ENCODE measurements at regions not wholly inside any gene's neighbourhood (a gene's known extent, or its start where the extent isn't known, plus 50 kb on each side); places are given as distances from the start of the nearest gene placed in this dataset.
A peak's percentile ranks its signal among the peaks of the same experiment; 100 is the strongest.

DNA sequence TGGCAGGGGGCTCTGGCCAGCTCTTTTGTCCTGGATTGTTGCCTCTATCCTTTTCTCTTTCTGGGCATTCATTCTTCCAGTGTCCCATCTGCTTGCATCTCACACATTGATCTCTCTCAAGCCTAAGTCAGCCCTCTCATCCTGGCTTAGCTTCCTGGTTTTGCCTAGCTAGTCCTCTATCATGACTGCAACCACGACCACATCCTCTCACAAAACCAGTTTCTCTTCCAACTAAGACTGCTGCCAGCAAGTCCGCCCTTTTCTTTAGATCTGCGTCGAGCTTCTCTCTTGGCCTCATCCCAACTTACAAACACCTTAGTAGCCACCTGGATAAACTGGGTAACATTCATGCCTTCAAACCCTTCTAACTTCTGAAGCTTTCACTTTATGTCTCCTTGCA is 212.2 kb upstream of the HTR2A start:
- TF ChIP-seq CTCF (IDR thresholded peaks at IDR 0.05; ENCODE audit: insufficient read depth, low read length, missing control alignments) = no peak
- no peak overlapping the region for H3K4me3 ChIP-seq (ENCODE audit: low read depth, low read length)
- ChIA-PET CTCF (no interaction called here), POLR2A (no interaction called here)
- DNase-seq (ENCODE audit: low read depth, low spot score) = no peak

GRCh38 chr13:47100214-47100853 is 203.5 kb upstream of the HTR2A start:
- no peak for TF ChIP-seq CTCF (IDR thresholded peaks at IDR 0.05; ENCODE audit: insufficient read depth, low read length, missing control alignments)
- no peak for DNase-seq (ENCODE audit: low read depth, low spot score)
- CTCF ChIA-PET = no interaction called here
- POLR2A ChIA-PET = no interaction called here
- no peak overlapping the region for H3K4me3 ChIP-seq (ENCODE audit: low read depth, low read length)

DNA sequence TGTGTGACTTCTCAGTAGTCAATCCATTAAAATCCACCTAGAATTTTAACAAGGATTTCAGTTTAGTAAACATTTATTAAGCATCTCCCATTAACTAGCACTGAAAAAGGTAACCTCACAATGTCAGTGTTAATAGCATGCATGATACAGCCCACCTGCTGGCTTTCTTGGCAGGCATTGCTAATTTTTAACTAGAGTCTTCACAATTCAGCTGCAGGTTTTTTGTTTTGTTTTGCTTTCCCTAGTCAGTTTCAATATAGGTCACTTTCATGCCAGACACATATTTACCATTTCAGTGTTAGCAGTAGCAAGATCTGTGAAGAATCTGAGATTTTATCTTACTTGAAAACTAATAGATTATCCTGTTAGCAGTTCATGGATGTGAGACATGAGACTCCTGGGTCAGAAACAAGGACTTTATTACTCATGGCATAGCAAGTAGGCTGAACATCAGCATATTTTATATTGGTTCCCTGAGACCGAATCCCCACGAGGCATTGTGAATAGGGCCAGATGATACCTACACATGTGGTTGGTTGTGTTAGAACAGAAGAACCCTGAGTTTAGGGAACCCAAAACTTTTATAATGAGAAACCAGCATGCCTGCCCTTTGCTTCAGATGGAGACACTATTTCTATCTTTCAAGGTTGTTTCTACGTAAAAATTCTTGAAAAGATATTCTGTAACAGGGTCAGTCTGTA is 198.0 kb upstream of the HTR2A start:
- H3K4me3 ChIP-seq (ENCODE audit: low read depth, low read length) = no peak overlapping the region
- ChIA-PET POLR2A (no interaction called here), CTCF (no interaction called here)
- no peak for DNase-seq (ENCODE audit: low read depth, low spot score)
- no peak for TF ChIP-seq CTCF (IDR thresholded peaks at IDR 0.05; ENCODE audit: insufficient read depth, low read length, missing control alignments)

GRCh38 chr13:47092202-47092601 is 195.3 kb upstream of the HTR2A start:
- TF ChIP-seq CTCF (IDR thresholded peaks at IDR 0.05; ENCODE audit: insufficient read depth, low read length, missing control alignments) = no peak
- ChIA-PET POLR2A (no interaction called here), CTCF (interaction anchor here (1.8 kb wide), 1 partner anchor 198 kb away, joined by 7 read pairs; no protein-coding TSS in a partner anchor)
- no peak overlapping the region for H3K4me3 ChIP-seq (ENCODE audit: low read depth, low read length)
- no peak for DNase-seq (ENCODE audit: low read depth, low spot score)

GRCh38 chr13:47087841-47088240 is 191.0 kb upstream of the HTR2A start:
- ChIA-PET POLR2A (no interaction called here), CTCF (interaction anchor here (2.5 kb wide), 1 partner anchor 10 kb away, joined by 7 read pairs; no protein-coding TSS in a partner anchor)
- H3K4me3 ChIP-seq (ENCODE audit: low read depth, low read length) = no peak overlapping the region
- no peak for TF ChIP-seq CTCF (IDR thresholded peaks at IDR 0.05; ENCODE audit: insufficient read depth, low read length, missing control alignments)
- peak; percentile 68 for DNase-seq (ENCODE audit: low read depth, low spot score)

DNA sequence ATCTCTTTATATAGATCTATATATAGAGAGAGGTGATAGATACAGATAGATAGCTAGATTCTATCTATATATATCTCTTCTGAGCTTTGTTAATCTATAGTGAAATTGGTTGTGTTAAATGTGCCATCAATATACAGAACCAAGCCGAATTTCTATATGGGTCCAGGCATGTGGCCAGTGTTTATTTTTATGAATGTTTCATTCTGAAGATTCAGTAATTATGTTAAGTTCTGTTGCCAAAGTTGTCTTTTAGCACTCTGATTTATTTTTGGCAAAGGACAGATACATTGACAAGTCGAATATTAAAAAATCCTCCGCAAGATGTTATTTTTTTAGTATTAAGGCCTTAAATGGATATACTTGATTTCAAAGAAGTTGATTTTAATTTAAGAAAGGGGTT is 190.4 kb upstream of the HTR2A start:
- TF ChIP-seq CTCF (IDR thresholded peaks at IDR 0.05; ENCODE audit: insufficient read depth, low read length, missing control alignments) = no peak
- DNase-seq (ENCODE audit: low read depth, low spot score) = no peak
- H3K4me3 ChIP-seq (ENCODE audit: low read depth, low read length) = no peak overlapping the region
- ChIA-PET CTCF (interaction anchor here (2.5 kb wide), 1 partner anchor 11 kb away, joined by 7 read pairs; no protein-coding TSS in a partner anchor), POLR2A (no interaction called here)

Data from AG04449 (cell line).